Spleen (tissue), 7 donors: ENCODE measurements at regions not wholly inside any gene's neighbourhood (a gene's known extent, or its start where the extent isn't known, plus 50 kb on each side); places are given as distances from the start of the nearest gene placed in this dataset.
"Not testable (repeated sequence)": the region's sequence is repeated elsewhere in the genome, so short reads cannot be mapped to it uniquely, and the experiment has no call there.

Experiments used
- POLR2A ChIP-seq, 3 donors: fragments of 450-650 bp; IDR thresholded peaks; one replicate each; pipeline ENCODE4 v1.5.1; 2017; ENCODE audit warnings: antibody characterized with exemption in 3 of 3, mild to moderate bottlenecking in 1 of 3
- POLR2AphosphoS5 ChIP-seq, 3 donors: sonication (generic); formaldehyde crosslinking; IDR thresholded peaks; one replicate each; pipeline ENCODE4 v1.5.1; 2017; ENCODE audit warnings: antibody characterized with exemption in 3 of 3
- TF ChIP-seq, protein P1 (sequence below), 11 experiments: fragments of 200-600 bp in 7 of 11; fragments of 450-650 bp in 4 of 11; sonication (generic) in 4 of 11; IDR thresholded peaks in 8 of 11; conservative IDR thresholded peaks in 3 of 11; 1 replicate in 7 of 11; 2 replicates in 4 of 11; pipeline versions ENCODE4 v1.4.0 to v1.8.0; 2016 to 2021; ENCODE audit warnings: antibody characterized with exemption in 11 of 11, inconsistent platforms in 4 of 11, mild to moderate bottlenecking in 1 of 11
- donor health status: DM: no; HTN: no; CAD: no; lungs with moderate emphysema.
- donor health status: DM: no; HTN: no; CAD: no.
- donor health status: DM: no; HTN: no; CAD: no.

DNA sequence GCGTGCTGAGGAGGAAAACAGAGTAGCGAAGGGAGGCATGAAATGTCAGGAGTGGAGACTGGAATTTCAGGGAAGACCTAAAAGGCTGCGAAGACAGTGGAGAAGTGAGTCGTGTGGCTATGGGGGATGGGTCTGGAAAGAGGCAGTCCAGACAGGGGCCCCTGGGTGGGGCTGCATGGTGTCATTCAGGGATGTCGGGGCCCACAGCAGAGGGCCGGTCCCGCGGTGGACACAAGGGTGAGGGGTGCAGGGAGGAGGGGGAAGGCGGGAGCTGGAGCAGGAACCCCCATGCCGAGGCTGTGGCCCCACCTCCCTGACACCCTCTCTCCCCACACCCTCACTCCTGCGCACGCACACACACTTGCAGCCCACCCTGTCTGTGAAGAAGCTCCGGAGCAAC lies 476.4 kb downstream of the TP53TG3F start:
- TF ChIP-seq, protein P1, sequence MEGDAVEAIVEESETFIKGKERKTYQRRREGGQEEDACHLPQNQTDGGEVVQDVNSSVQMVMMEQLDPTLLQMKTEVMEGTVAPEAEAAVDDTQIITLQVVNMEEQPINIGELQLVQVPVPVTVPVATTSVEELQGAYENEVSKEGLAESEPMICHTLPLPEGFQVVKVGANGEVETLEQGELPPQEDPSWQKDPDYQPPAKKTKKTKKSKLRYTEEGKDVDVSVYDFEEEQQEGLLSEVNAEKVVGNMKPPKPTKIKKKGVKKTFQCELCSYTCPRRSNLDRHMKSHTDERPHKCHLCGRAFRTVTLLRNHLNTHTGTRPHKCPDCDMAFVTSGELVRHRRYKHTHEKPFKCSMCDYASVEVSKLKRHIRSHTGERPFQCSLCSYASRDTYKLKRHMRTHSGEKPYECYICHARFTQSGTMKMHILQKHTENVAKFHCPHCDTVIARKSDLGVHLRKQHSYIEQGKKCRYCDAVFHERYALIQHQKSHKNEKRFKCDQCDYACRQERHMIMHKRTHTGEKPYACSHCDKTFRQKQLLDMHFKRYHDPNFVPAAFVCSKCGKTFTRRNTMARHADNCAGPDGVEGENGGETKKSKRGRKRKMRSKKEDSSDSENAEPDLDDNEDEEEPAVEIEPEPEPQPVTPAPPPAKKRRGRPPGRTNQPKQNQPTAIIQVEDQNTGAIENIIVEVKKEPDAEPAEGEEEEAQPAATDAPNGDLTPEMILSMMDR (IDR thresholded peaks at IDR 0.05 in 8 of 11, conservative IDR thresholded peaks at IDR 0.05 in 3 of 11): not testable (repeated sequence)
- not testable (repeated sequence) for TF ChIP-seq POLR2AphosphoS5, POLR2A (IDR thresholded peaks at IDR 0.05)
